K562 (cell line): ENCODE measurements at regions not wholly inside any gene's neighbourhood (a gene's known extent, or its start where the extent isn't known, plus 50 kb on each side); places are given as distances from the start of the nearest gene placed in this dataset.
A peak's percentile ranks its signal among the peaks of the same experiment; 100 is the strongest.

Experiments used
- ATAC-seq: fragments of 200-7000 bp; cut with Tn5 transposase; 3 replicates; pipeline ENCODE4 v1.9.1; 2020; ENCODE audit warnings: moderate library complexity
- BruUV-seq: library from RNA; stranded (reverse); fragments of 400-500 nt; replicated peaks from 2 replicates; lab custom pipeline; 2021; lab: Mats Ljungman, UMichigan
- CTCF ChIA-PET: fragments of 300-600 bp; formaldehyde crosslinking; extraction: SDS; loops from one replicate; lab custom pipeline; 2021; ENCODE audit warnings: low intra/inter-chr PET ratio; lab: Yijun Ruan, JAX
- POLR2A ChIA-PET: fragments of 300-600, 350-650 bp; sonication (Branson Sonifier 250); formaldehyde crosslinking; extraction: SDS; loops from one replicate; lab custom pipeline; 2021; ENCODE audit warnings: antibody characterized with exemption, inconsistent platforms; lab: Yijun Ruan, JAX
- DNase-seq, 4 experiments: peaks; one replicate each; pipeline versions ENCODE4 v3.0.0 to v3.0.0-alpha.2; 2011 to 2018; ENCODE audit warnings: low spot score in 3 of 4, mixed read lengths in 3 of 4; ENCODE audit errors: extremely low read depth in 1 of 4
- FAIRE-seq: peaks from 2 replicates; lab custom pipeline; 2011; peaks lifted over from hg19 to GRCh38; lab: Jason Lieb, UNC
- H2AFZ ChIP-seq: 2 replicates; pipeline ENCODE4 v1.6.0; 2011; ENCODE audit warnings: low read depth, low read length, control low read depth, inconsistent platforms
- H3K27ac ChIP-seq: fragments of 200-600 bp; 3 replicates; pipeline ENCODE4 v1.8.0; 2011; ENCODE audit warnings: low read depth, mild to moderate bottlenecking, control low read depth, inconsistent platforms, low read length, moderate library complexity, mixed read lengths; ENCODE audit errors: extremely low read depth
- H3K27me3 ChIP-seq, 2 experiments: fragments of 300-600 bp in 1 of 2; 2 replicates in 1 of 2; 3 replicates in 1 of 2; pipeline versions ENCODE4 v1.6.0 to v1.8.0; 2011; ENCODE audit warnings: inconsistent platforms in 2 of 2, low read length in 2 of 2, mild to moderate bottlenecking in 1 of 2, mixed read lengths in 1 of 2, moderate library complexity in 1 of 2; ENCODE audit not compliant: control insufficient read depth in 2 of 2, insufficient read depth in 2 of 2
- H3K36me3 ChIP-seq: fragments of 300-600 bp; 3 replicates; pipeline ENCODE4 v1.8.0; 2011; ENCODE audit warnings: mild to moderate bottlenecking, low read length, inconsistent platforms; ENCODE audit not compliant: control insufficient read depth, insufficient read depth
- H3K4me1 ChIP-seq, 2 experiments: fragments of 200-600 bp in 1 of 2; replicated peaks in 1 of 2; 2 replicates in 1 of 2; 3 replicates in 1 of 2; pipeline versions ENCODE4 v1.5.1 to v1.8.0; 2011; ENCODE audit warnings: inconsistent platforms in 2 of 2, low read length in 2 of 2, mild to moderate bottlenecking in 1 of 2, mixed read lengths in 1 of 2, moderate library complexity in 1 of 2; ENCODE audit not compliant: control insufficient read depth in 2 of 2, insufficient read depth in 2 of 2
- H3K4me2 ChIP-seq: 2 replicates; pipeline ENCODE4 v1.6.1; 2011; ENCODE audit warnings: low read length, control low read depth, inconsistent platforms, mixed read lengths; ENCODE audit not compliant: insufficient read depth
- H3K4me3 ChIP-seq: fragments of 200-600 bp; sonication (generic), shearing (Covaris generic); 2 replicates; pipeline ENCODE4 v1.5.1; 2016; ENCODE audit warnings: control low read depth, inconsistent platforms
- H3K79me2 ChIP-seq: fragments of 200-600 bp; 3 replicates; pipeline ENCODE4 v1.8.0; 2011; ENCODE audit warnings: low read length, inconsistent platforms; ENCODE audit not compliant: control insufficient read depth, insufficient read depth
- H3K9ac ChIP-seq, 2 experiments: 2 replicates each; pipeline versions ENCODE4 v1.6.0 to v1.6.1; 2011; ENCODE audit warnings: low read depth in 2 of 2, low read length in 2 of 2, control low read depth in 1 of 2, inconsistent platforms in 1 of 2, mild to moderate bottlenecking in 1 of 2, mixed read lengths in 1 of 2; ENCODE audit not compliant: insufficient read depth in 1 of 2
- H3K9me1 ChIP-seq: one replicate; pipeline ENCODE4 v1.6.0; 2011; ENCODE audit warnings: inconsistent platforms, mild to moderate bottlenecking, low read length, moderate library complexity; ENCODE audit not compliant: control insufficient read depth, insufficient read depth
- H3K9me3 ChIP-seq: replicated peaks from 2 replicates; pipeline ENCODE4 v1.5.1; 2011; ENCODE audit warnings: low read depth, low read length, inconsistent platforms; ENCODE audit not compliant: control insufficient read depth, insufficient read depth
- H4K20me1 ChIP-seq: replicated peaks from 2 replicates; pipeline ENCODE4 v1.6.1; 2011; ENCODE audit warnings: low read length, inconsistent platforms, mixed read lengths; ENCODE audit not compliant: control insufficient read depth, insufficient read depth
- ADNP ChIP-seq: fragments of 200-800 bp; sonication (Bioruptor generic); IDR thresholded peaks from 2 replicates; pipeline ENCODE4 v1.6.1; 2016; ENCODE audit warnings: missing genetic modification characterization, missing compliant biosample characterization
- DNMT1 ChIP-seq: fragments of 450-650 bp; IDR thresholded peaks from 2 replicates; pipeline ENCODE4 v1.6.1; 2016; ENCODE audit warnings: antibody characterized with exemption, mild to moderate bottlenecking
- GATAD2B ChIP-seq: fragments of 450-650 bp; IDR thresholded peaks from 2 replicates; pipeline ENCODE4 v1.6.1; 2017; ENCODE audit warnings: mild to moderate bottlenecking, borderline replicate concordance
- IRF1 ChIP-seq: sonication (generic); formaldehyde crosslinking; IDR thresholded peaks from 2 replicates; pipeline ENCODE4 v1.8.0; 2022; ENCODE audit warnings: missing genetic modification reagents, mild to moderate bottlenecking, borderline replicate concordance
- IRF9 ChIP-seq: fragments of 450-650 bp; IDR thresholded peaks from 2 replicates; pipeline ENCODE4 v1.6.1; 2016; ENCODE audit warnings: missing biosample characterization, missing genetic modification characterization
- L3MBTL2 ChIP-seq: fragments of 450-650 bp; IDR thresholded peaks from 2 replicates; pipeline ENCODE4 v1.6.1; 2016; ENCODE audit warnings: mild to moderate bottlenecking, moderate library complexity
- MBD2 ChIP-seq: sonication (generic); IDR thresholded peaks from 2 replicates; pipeline ENCODE4 v1.6.1; 2016; ENCODE audit warnings: low read depth, borderline replicate concordance
- NR3C1 ChIP-seq: sonication (generic); formaldehyde crosslinking; IDR thresholded peaks from 2 replicates; pipeline ENCODE4 v1.8.1; 2022; ENCODE audit warnings: missing genetic modification reagents
- RBM39 ChIP-seq: fragments of 200-400 bp; formaldehyde crosslinking; optimal IDR thresholded peaks from 2 replicates; pipeline ENCODE3; 2018; ENCODE audit warnings: low read depth, low read length
- STAG1 ChIP-seq: sonication (generic); formaldehyde crosslinking; IDR thresholded peaks from 2 replicates; pipeline ENCODE4 v1.5.0; 2020; ENCODE audit warnings: missing genetic modification reagents, borderline replicate concordance
- ZBTB34 ChIP-seq: fragments of 250-450 bp; sonication (Bioruptor Pico); IDR thresholded peaks from 2 replicates; pipeline ENCODE4 v1.8.0; 2021; ENCODE audit warnings: mild to moderate bottlenecking, moderate library complexity
- ZNF174 ChIP-seq: fragments of 250-450 bp; sonication (Bioruptor Pico); IDR thresholded peaks from 2 replicates; pipeline ENCODE4 v1.4.0; 2020; ENCODE audit warnings: mild to moderate bottlenecking
- ZNF583 ChIP-seq: fragments of 250-450 bp; sonication (Bioruptor Pico); IDR thresholded peaks from 2 replicates; pipeline ENCODE4 v1.4.0; 2020
- WGBS: fragments of 100-300 bp; shearing (Covaris generic); methylation state at CpG from one replicate; pipeline ENCODE4 v1.1.6; 2016; ENCODE audit warnings: low coverage, mixed read lengths; ENCODE audit not compliant: insufficient coverage; ENCODE audit errors: missing lambda C conversion rate; 5-methylcytosine and 5-hydroxymethylcytosine counted together
- in situ Hi-C: fragments of 300-500 bp; cut with MboI; formaldehyde crosslinking; loops from 4 replicates; pipeline ENCODE4 v1.15.0; 2018; ENCODE audit warnings: inconsistent platforms, mixed read lengths
- intact Hi-C: fragments of 100-400 bp; cut with micrococcal nuclease; formaldehyde crosslinking; loops from 2 replicates; pipeline ENCODE4 v1.14.2; 2022

GRCh38 chr2:240259924-240260529 is 119.6 kb upstream of the OTOS start:
- no peaks in the 10 kb centered on the region for H3K36me3 ChIP-seq
- DNase-seq = no peak
- no peak overlapping the region for H3K4me3 ChIP-seq
- no peaks in the 10 kb centered on the region for H4K20me1 ChIP-seq
- no peak for FAIRE-seq
- TF ChIP-seq IRF9 (tag) (no peak), MBD2 (no peak), GATAD2B (no peak), STAG1 (CRISPR knock-in tag) (no peak), ZNF174 (no peak), L3MBTL2 (no peak), DNMT1 (no peak), ZBTB34 (CRISPR knock-in tag) (no peak), ADNP (no peak), NR3C1 (CRISPR knock-in tag) (no peak), IRF1 (CRISPR knock-in tag) (no peak), ZNF583 (no peak), RBM39 (no peak)
- ChIA-PET CTCF (no interaction called here), POLR2A (no interaction called here)
- H3K79me2 ChIP-seq = no peaks in the 10 kb centered on the region
- H3K9ac ChIP-seq = no peak overlapping the region
- intact Hi-C loops (no loop called here), in situ Hi-C loops (no loop called here)
- no TSS peak for BruUV-seq
- H3K9me3 ChIP-seq = no peaks in the 10 kb centered on the region
- H3K4me1 ChIP-seq = peaks cover 0 to 22% of the 10 kb centered on the region in 2 experiments; a peak in 2 of 5 replicates
- H3K27me3 ChIP-seq = peaks cover 2 to 10% of the 10 kb centered on the region in 2 experiments; a peak in 2 of 5 replicates
- H2AFZ ChIP-seq = peak overlapping the region; percentile 62; the same call in 1 of the 2 replicates
- H3K9me1 ChIP-seq = no peaks in the 10 kb centered on the region
- no peak for ATAC-seq
- whole genome bisulfite sequencing = 23% methylated on average over 2 of the region's 7 CpGs
- H3K4me2 ChIP-seq = no peak overlapping the region
- no peak overlapping the region for H3K27ac ChIP-seq
